CD4-positive, alpha-beta T cell treated with Interleukin-4 for 4 hours (primary cell): ENCODE measurements at regions not wholly inside any gene's neighbourhood (a gene's known extent, or its start where the extent isn't known, plus 50 kb on each side); places are given as distances from the start of the nearest gene placed in this dataset.
"Not testable (repeated sequence)": the region's sequence is repeated elsewhere in the genome, so short reads cannot be mapped to it uniquely, and the experiment has no call there.

Experiments
- DNase-seq: peaks from one replicate; pipeline ENCODE4 v3.0.0-alpha.2; 2020

DNA sequence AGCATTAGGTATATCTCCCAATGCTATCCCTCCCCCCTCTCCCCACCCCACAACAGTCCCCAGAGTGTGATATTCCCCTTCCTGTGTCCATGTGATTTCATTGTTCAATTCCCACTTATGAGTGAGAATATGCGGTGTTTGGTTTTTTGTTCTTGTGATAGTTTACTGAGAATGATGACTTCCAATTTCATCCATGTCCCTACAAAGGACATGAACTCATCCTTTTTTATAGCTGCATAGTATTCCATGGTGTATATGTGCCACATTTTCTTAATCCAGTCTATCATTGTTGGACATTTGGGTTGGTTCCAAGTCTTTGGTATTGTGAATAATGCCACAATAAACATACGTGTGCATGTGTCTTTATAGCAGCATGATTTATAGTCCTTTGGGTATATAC lies 194.6 kb upstream of the WSB1 start:
- DNase-seq, result not testable (repeated sequence)

DNA sequence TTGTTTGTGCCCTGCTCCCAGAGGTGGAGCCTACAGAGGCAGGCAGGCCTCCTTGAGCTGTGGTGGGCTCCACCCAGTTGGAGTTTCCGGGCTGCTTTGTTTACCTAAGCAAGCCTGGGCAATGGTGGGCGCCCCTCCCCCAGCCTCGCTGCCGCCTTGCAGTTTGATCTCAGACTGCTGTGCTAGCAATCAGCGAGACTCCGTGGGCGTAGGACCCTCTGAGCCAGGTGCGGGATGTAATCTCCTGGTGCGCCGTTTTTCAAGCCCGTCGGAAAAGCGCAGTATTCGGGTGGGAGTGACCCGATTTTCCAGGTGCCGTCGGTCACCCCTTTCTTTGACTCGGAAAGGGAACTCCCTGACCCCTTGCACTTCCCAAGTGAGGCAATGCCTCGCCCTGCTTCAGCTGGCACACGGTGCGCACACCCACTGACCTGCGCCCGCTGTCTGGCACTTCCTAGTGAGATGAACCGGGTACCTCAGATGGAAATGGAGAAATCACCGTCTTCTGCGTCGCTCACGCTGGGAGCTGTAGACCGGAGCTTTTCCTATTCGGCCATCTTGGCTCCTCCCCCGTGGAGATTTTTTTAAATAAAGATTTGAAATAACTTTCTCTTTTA lies 189.2 kb upstream of the WSB1 start:
- DNase-seq, result not testable (repeated sequence)

DNA sequence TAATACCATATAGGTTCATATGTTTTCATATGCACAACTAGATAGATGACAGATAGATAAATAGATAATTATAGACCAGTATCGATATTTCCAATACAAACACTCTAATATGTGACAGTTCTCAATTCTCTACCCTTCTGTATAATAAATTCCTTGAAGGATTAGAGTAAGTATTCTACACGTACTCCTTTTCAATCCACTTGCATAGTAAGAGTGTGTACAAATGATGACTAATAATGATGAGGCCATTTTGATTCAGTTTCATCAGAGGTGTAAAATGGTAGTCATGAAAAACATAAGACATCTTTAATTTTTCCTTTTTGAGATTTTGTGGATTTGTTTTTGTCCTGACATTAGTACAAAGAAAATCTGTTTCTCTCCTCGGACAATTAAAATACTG lies 188.3 kb upstream of the WSB1 start:
- DNase-seq, result no peak

DNA sequence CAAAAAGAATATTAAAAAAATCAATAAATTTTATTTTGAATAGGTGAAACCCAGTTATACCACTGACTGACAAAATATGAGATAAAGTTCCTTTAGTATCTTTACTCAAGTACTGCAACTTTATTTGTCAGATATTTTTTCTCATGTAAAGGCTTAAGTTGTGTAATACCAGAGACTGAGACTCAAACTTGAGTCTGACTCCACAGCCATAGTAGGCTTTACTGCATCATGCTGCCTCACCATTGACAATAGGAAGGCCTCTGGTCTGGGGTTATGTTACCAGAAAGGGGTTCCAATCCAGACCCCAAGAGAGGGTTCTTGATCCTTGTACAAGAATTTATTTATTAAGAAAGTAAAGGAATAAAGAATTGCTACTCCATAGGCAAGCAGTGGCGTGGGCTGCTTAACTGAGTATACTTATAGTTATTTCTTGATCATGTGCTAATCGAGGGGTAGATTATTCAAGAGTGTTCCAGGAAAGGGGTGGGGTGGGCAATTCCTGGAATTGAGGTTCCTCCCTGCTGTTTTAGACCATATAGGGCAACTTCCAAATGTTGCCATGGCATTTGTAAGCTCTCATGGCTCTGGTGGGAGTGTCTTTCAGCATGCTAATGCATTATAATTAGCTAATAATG lies 187.4 kb upstream of the WSB1 start:
- DNase-seq, result no peak

DNA sequence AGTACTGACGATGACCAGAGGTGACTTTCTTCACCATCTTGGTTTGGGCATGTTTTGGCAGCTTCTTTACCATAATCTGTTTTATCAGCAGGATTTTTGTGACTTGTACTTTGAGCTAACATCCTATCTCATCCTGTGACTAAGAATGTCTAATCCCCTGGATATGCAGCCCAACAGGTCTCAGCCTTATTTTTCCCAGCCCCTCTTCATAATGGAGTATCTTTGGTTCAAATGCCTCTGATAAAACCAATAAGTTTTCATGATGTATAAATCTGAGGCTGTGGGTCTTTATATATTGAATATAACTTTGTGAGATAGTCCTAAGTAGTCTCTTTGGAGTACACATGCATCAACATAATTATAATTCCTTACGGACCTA lies 186.9 kb upstream of the WSB1 start:
- no peak for DNase-seq

DNA sequence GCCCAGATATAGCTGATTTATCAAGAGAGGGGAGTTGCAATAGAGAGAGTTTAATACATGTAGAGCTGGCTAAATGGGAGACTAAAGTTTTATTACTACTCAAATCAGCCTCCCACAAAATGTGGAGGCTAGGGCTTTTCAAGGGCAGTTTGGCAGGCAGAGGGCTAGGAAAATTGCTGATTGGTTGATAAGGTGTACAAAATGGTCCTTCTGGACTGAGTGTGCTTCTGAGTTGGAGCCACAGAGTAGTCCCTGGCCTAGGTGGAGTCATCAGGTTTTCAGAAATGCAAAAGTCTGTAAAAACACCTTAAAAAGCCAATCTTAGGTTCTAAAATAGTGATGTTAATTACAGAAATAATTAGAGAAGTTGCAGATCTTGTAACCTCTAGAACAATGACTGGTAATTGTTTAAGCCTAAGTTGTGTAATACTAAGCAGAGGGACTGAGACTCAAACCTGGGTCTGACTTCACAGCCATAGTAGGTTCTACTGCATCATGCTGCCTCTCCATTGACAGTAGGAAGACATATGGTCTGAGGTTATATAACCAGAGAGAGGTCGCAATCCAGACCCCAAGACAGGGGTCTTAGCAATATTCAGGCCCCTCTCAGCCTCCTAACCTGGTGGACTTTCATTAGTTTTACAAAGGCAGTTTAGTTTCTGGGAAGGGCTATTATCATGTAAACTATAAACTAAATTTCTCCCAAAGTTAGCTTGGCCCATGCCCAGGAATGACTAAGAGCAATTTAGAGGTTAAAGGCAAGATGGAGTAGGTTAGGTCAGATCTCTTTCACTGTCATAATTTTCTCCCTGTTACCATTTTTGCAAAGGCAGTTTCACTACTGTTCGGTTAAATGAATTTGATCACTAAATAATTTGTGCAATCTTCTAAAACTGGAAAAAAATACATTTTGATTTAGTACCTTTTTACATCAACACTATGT lies 186.3 kb upstream of the WSB1 start:
- DNase-seq, result not testable (repeated sequence)

DNA sequence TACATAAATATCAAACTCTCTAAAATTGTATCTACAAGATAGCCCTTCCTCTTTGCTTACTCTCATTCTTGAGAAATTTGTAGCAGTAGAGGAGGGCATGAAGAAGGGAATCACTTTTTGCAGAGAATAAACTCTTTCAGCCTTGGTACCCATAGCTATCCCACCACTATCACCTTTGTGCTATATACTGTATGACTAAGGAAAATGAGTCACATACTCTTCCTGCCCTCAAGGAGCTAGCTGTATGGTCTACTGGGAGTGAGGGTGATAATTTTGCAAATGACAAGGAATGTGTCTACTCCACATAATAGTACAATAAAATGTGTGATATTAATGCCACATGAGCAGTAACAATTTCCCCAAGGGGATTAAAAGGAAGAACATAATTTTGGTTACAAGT lies 184.6 kb upstream of the WSB1 start:
- no peak for DNase-seq

DNA sequence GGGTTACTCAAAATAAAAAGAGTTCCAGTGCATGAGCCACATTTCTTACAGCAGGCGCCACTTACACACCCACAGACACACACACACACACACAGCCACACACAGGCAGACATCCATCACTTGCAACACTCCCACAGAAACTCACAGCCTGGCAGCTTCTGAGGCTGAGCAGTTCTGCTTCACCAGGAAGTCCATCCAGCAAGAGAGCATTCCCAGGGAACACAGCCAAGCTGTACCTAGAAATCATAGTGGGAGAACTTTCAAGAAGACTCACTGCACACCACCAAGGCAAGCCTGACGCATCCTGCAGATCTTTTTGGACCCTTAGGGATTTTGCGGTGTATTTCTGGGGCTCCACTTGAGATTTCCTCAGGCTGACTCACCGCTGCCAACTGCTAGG lies 140.9 kb upstream of the WSB1 start:
- DNase-seq, result no peak

DNA sequence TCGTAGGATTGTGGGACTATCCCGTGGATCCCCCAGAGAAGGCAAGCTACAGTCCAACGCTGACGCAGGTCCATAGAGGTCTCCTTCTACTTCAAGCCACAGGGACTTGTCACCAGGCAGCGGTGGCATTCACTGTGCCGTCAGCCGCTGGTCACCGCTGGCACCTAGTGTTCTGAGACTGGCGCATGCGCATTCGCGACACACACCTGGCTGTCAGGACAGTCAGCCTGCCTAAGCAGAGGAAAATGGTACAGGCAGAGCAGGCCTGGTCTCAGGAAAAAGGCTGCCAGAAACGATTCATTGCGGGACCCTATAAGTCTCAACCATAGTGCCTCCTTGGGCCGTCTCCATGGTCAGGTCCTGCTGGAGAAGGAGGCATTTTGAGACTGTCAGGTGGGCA lies 138.0 kb upstream of the WSB1 start:
- no peak for DNase-seq

DNA sequence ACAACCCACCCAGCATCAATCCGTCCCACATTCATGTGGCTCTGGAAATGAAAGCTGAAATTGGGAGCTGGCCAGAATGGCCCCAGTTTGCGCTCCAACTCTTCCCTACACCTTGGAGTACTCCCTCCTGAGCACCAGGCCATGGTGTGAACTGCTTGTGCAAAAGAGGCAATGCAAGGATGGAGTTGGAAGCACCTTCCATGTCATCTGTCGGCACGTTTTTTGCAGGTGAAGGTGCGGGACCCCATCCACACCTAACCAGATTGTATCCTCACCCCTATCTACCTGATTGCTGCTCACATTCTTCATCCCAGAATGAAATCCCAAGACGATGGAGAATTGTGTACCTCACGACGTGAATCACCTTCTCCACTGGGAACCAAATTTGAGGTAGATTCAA lies 136.6 kb upstream of the WSB1 start:
- no peak for DNase-seq

DNA sequence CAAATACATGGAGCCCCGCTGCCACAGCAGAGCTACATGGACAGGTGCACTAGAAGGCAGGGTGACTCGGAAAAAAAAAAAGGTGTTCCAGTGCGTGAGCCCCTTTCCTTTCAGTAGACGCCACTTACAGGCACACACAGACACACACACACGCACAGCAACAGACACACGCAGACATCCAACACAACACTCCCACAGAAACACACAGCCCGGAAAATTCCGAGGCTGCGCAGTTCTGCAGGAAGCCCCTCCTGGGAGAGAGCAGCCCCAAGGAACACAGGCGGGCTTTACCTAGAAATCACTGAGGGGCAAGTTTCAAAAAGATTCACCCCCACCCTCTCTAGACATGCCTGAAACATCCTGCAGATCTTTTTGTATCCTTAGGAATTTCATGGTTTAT lies 136.0 kb upstream of the WSB1 start:
- no peak for DNase-seq

DNA sequence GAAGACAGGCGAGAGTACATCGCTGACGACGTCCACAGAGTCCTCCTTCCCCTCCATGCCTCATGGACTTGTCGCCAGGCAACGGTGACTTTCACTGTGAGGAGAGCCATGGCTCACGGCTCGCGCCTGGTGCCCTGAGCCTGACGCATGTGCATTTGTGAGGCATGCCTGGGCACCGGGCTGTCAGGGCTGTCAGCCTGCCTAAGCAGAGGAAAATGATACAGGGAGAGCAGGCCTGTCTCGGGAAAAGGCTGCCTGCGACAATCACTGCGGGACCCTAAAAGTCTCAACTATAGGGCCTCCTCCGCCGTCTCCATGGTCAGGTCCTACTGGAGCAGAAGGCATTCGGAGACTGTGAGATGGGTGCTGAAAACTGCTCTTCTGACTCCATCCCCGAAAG lies 135.5 kb upstream of the WSB1 start:
- no peak for DNase-seq

DNA sequence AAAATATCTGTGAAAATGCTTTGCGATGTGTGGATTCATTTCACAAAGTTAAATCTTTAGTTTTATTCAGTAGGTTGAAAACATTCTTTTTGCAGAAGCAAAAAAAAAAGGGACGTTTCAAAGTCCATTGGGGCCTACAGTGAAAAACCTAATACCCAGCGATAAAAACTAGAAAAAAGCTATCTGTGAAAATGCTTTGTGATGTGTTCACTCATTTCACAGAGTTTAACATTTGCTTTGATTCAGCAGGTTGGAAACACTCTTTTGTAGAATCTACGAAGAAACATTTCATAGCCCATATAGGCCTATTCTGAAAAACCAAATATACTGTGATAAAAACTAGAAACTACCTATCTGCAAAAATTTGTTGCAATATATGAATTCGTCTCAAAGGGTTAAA lies 113.6 kb upstream of the WSB1 start:
- DNase-seq, result no peak

DNA sequence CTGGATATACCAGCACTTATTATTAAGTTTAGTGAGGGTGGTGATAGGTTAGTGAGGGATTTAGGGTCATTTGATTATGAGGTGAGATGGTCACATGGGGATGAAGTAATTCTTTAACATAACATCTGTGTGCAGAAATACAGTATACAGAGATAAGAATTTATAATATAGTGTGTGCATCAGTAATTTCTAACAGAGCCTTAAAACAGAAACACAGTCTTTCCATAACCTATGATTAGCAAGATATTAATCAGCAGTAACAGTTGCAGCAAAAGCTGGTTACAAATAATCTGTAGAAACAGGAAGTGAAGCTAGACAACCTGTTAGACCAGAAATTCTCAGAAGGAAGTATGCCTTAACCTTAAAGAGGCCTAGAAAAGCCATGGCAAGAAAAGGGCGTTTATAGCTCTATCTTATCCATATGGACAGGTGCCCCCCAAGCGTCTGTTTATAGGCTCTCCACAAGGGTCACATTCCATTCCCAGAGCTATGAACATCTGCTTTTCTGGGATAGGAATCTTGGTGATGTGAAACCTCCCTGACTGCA lies 112.5 kb upstream of the WSB1 start:
- not testable (repeated sequence) for DNase-seq

DNA sequence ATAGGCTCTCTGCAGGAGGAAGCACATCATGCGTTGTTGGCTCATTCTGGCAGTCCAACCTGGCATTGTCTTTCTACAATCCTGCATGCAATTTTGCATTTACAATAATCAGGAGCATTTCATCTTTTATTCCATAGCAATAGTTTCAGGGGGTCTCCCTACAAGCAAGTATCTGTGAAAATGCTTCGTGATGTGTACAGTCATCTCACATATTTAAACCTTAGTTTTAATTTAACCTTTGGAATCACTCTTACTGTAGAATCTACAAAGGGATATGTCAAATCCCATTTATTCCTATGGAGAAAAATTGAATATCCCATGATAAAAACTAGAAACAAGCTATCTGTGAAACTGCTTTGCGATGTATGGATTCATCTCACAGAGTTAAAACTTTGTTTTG lies 112.0 kb upstream of the WSB1 start:
- DNase-seq, result no peak

DNA sequence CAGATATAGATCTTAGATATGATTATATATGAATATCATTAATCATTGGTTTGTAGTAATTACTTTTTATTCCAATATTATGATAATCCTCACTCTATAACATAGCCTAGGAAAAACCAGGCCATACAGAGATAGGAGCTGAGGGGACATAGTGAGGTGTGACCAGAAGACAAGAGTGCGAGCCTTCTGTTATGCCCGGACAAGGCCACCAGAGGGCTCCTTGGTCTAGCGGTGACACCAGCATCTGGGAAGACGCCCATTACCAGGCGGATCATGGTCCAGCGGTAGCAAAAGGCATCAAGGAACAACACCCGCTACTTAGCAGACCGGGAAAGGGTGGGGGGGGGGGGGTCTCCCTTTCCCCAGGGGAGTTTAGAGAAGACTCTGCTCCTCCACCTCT lies 96.4 kb upstream of the WSB1 start:
- DNase-seq, result not testable (repeated sequence)

DNA sequence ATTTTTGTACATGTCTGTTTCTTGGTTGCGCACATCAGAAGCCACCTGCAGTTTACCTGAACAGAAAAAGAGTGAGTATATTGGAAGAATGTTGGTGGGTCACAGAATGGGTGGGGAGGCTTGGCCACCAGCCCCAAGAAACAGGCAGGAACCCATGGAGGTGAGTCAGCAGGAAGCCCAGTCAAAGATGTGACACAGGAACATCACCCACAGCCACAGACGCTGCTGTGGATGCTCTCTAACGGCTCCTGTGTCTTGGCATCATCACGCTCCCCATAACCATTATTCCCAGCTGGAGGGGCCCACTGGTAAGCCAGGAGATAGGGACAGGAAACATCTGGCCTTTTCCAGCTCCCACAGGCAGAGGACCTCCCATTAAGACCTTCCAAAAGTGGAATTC lies 94.0 kb upstream of the WSB1 start:
- DNase-seq, result no peak

DNA sequence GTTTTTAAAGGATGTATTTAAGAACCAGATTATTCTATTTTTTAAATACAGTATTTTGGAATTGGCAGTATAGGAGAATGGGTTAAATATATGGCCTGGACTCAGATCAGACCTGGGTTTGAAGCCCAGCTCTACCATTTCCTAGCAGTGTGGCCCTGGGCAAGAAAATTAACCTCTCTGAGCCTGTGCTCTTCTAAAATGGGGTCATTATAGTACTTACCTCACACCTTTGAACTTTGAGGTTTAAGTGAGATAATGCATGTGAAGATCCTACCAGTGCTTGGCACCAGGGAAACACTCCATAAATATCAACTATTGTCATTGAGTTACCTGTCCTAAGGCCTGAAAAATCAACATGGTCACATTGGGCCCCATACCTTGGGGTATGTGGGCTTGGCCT lies 93.4 kb upstream of the WSB1 start:
- no peak for DNase-seq

DNA sequence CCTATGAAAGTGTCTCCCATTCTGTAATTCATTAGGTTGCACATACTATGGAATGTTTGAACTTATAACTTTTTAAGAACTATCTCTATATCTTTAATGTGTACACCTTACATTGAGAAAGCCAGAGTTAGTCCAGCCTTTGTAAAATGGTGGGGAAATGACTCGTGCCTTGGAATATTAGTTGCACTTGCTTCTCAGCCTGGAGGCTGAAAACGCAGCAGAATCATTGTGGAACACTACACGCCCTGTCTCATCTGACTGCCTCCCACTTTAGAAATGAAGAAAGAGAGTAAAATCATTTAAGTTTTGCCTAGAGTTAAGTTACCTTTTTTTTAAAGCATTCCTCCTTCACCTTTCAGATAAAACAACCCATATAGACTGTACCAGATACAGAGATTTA lies 90.7 kb upstream of the WSB1 start:
- no peak for DNase-seq

DNA sequence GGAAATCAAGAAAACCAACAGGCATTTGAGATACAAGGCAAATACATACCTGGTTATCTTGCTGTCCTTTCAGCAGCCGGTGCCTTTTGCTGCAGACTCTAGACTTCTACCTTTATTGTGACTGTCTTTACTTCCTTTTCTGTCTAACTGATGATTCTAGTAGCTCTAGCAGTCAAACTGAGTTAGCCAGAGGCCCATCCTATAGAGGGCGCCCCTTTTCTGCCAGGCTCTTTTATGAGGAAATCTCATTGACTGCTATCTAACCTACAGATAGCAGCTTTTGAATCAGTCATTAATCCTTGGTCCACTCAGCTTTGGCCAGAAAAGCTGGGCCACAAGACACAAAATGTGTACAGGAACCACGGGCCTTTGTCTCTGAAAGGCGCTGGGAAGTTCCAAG lies 87.5 kb upstream of the WSB1 start:
- no peak for DNase-seq

DNA sequence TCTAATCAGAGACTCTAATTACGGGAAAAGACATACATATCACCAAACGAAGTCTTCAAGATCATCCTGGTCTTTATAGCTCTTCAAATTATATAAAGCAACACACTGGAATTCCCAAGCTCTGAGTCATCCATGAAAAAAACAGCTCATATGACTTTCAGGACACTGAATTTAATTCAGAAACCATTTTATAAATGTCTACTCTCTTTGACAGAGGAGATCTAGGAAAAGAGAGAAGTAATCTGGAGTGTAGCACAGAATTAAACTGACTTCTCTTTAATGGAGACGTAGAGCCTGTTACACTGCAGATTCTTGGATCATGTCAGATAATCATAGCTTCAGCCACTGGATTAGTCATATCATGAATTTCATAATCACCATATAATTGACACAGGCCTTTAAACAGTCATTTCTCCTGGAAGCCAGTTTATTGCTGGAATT lies 86.8 kb upstream of the WSB1 start:
- DNase-seq, result no peak

DNA sequence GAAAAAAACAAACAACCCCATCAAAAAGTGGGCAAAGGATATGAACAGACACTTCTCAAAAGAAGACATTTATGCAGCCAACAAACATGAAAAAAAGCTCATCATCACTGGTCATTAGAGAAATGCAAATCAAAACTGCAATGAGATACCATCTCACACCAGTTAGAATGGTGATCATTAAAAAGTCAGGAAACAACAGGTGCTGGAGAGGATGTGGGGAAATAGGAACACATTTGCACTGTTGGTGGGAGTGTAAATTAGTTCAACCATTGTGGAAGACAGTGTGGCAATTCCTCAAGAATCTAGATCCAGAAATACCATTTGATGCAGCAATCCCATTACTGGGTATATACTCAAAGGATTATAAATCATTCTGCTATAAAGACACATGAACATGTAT lies 85.5 kb upstream of the WSB1 start:
- DNase-seq, result not testable (repeated sequence)

DNA sequence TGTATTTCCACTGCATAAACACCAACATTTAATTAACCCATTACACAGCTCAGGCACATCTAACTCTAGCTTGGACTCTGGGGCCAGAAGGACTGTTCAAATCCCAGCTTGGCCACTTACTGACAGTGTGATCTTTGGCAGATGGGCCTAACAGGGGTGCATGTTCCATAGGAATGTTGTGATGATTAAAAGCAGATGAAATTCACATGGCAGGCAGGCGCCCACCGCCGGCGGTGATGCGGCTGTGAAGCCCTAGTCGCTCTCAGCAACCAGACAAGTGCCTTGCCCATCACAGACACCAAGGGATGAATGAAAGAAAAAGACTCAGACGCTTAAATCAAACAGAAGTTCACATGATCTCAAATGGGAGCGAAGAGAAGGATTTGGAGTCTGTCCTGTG lies 84.6 kb upstream of the WSB1 start:
- no peak for DNase-seq

DNA sequence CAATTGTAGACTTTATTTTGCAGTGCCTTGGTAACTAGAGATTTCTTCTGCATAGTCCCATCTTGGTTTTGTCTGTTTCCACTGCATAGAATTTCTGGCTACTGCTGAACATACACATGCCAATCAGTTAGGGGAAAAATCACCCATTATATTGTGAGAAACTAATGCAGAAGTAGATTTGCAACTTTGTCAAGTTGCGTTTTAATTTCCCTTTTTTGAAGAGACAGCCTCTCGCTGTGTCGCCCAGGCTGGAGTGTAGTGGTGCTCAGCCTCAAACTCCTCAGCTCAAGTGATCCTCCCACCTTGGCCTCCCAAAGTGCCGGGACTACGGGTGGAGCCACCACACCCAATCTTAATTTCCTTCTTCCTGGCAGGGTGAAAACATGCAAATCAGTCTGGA lies 83.1 kb upstream of the WSB1 start:
- DNase-seq, result not testable (repeated sequence)
